Stimulated activated CD8-positive, alpha-beta memory T cell treated with anti-CD3 and anti-CD28 coated beads, Interleukin-15, amount 100 ng/mL, for 24 hours (primary cell): ENCODE measurements at regions not wholly inside any gene's neighbourhood (a gene's known extent, or its start where the extent isn't known, plus 50 kb on each side); places are given as distances from the start of the nearest gene placed in this dataset.

Source experiments
- DNase-seq: peaks from one replicate; pipeline ENCODE4 v3.0.0-alpha.2; 2020; ENCODE audit warnings: low read depth

DNA sequence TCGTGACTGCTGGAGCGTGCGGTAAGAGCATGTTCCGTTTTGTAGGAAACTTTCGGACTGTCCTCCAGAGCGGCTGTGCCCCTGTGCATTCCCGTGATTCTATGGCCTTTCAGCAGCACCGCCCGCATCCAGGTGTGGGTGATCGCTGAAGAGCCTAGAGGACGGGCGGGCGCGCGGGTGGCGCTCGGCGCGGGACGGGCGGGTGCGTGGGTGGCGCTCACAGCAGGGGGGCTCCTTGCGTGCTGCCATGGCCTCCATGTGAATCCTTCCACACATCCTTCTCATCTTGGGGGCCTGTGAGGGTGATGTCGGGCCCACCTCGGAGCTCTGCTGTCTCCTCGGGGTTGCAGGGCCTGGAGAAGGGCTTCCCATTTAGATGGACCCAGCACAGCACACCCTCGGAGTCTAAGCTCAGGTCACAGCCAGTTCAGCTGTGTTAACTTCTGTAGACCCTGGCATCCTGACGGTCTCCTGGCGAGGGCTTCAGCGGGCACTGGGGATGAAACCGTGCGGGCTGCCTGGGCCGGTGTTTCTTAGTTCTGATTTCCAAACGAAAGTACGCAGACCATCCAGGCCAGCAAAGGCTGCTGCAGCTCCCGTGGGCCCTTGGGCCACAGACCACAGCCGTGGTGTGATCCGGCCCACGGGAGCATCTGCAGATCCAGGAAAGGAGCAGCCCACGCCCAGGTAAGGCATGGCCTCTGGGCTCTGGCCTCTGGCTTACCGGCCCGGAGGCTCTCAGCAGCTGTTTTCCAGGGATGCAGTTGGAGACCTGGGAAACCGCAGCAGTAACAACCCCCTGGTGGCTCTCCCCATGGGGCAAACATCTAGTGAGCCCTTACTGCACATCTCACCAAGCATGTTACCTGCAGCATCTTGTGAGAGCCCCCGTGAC lies 339.4 kb downstream of the FOXL1 start:
- DNase-seq, result no peak

DNA sequence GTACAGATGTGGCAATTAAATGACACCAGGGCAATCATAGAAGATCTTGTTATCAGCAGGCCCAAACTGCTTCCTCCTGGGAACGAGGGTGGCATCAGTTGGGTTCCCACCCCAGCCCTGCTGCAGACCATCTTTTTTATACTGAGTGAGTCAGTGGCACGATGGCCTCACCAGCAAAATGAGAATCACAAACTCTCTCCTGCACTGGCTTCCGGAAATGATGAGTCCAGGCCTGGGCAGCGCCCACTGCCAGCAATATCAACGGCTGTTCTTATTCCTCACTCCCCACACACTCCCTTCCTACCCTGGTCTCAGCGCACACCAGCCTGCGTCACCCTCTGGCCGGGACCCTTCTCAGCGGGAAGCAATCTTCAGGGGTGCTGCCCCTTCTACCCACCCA lies 340.3 kb downstream of the FOXL1 start:
- no peak for DNase-seq

DNA sequence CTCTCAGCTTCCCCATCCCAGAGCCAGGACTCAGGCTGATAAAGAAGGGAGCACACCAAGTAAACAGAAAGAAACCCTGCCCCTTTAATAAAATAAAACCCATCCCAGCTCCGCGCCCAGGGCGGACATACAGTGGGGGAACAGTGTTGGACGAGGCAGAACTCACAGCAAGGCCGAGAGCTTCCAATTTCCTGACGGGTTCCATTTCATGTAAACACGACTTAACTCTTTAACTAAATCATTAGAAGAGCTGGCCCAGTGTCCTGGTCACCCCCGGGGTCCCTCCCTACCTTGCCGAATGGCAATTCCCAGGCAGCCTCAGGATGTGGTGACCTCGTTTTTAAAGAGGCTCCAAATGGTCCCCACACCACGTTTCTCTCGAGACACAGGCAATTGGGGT lies 340.7 kb downstream of the FOXL1 start:
- DNase-seq, result no peak

DNA sequence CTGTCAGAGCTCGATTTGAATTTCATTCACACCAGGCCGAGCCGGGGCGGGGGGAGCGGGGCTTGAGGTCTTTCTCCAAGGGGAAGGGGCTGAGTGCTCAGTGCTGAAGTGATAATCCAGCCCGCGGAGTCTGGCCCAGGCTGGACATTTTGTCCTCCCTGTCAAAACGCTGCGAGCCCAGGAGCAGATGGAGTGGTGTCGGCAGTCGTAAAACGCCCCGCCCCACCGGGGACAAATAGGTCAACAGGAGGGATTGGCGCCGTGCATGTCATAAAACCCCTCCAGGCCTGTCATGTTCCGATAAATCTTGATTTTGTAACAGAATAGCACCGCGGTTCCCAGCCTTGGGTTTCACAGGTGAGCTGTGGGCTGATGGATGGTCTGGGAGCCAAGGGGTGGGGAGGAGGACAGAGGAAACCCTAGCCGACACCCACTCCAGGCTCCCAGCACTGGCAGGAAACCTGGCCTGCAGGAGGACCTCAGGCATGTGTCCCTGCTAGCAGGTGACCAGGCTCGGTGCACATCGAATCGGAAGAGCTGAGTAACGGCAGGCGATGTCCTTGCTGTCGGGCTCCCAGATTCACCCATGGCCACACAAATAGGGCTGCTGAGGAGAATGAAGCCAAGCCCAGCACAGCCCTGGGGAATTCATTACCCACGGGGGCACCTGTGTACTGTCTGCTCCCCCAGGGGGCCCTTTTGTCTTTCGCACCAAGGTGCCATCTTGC lies 341.4 kb downstream of the FOXL1 start:
- DNase-seq, result no peak

DNA sequence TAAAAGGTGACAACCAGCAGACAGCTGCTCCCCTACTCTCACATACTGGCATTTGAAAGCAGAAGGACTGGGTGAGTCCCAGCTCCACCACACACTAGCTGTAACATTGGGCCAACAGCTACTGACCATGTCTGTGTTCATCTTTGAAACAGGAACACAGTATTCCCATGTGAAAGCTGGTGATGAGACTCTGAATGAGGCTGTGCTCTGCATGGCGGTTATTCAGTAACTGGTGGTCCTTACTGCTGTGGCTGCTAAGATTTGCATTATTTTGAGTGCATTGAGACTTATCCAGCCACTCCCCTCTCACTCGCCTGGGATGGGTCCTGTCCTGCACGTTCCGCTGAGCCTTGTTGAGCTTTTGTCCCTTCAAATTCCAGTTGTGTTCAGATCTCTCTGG lies 342.9 kb downstream of the FOXL1 start:
- no peak for DNase-seq

DNA sequence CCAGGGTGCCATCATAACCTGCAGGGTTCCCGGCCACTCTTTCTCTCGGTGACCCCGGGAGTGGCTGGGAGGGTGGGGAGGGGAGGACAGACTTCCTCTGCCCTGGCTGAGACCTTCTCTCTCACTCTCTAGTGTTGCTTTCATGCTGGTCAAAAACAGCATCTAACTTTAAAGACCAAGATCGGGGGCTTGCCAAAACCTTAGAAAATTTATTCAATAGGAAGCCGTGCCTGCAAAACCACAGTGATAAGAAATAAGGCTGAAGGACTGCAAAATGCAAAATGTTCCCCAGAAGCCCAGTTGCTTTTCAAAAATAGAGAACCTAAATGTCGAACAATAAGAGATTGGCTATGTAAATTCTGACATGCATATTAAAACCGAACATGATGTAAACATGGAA lies 344.0 kb downstream of the FOXL1 start:
- no peak for DNase-seq

DNA sequence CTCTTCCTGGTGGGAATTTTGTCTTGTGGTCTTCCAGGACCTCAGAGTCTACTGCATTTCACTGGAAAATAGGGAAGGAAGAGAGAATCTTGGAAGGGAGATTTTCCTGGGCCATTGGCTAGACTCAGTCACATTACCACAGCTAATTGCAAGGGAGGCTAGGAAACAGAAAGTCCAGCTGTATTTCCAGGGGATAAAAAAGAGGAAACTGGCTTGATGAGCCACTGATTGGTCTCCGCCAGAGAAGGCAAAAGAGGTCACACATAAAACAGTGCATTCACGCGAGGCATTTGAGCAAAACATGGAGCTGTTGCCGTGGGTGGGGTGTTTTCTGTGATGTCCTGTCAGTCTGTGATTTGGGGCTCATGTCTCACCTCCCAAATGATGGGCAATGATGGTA lies 345.3 kb downstream of the FOXL1 start:
- DNase-seq, result no peak

DNA sequence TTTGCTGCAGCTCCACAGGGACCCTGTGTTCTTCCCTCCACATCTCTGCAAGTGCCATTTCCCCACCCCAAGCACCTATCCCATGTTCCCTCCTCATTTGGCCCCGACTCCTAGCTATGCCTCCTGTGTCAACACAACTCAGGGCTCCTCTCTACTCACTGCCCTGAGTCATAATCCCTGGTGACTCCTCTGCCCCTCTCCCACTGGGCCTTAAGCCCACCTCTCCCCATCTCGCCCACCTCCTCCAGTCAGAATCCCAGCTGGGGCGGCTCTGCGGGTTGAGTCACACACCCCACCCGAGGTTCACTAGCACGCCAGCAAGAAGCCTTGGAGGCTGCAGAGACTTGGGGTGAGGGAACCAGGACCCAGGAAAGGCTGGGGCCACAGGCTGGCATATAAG lies 346.2 kb downstream of the FOXL1 start:
- DNase-seq, result no peak

DNA sequence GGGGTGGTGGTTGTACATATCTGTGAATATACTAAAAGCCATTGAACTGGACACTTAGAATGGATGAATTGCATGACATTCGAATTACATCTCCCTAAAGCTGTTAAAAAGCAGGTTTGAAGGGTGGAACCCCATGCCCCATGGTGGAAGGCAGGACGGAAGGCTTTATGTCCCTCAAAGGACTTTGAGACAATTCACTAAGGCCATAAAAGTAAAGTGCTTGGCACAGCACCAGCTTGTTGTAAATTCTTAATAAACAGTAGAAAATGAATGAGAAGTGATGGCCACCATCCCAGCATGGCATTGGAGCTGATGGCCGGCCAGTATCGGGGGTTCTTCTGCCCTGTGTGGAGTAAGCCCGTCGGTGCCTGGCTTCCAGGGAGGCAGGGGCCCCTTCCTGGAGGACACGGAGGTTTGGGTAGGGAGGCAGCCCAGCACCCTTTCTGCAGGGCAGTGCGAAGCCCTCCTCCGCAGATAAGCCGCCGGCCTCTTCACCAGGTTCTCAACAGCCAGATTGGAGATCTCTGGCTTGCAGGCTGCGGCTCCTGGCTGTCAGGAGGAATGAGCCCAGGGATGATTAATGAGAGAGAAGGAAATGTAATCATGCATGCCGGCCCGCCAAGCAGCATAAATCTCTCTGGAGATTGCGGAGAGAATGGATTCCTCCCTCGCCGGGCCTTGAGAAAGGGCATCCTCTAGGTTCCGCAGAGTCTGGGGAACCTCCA lies 346.9 kb downstream of the FOXL1 start:
- no peak for DNase-seq

DNA sequence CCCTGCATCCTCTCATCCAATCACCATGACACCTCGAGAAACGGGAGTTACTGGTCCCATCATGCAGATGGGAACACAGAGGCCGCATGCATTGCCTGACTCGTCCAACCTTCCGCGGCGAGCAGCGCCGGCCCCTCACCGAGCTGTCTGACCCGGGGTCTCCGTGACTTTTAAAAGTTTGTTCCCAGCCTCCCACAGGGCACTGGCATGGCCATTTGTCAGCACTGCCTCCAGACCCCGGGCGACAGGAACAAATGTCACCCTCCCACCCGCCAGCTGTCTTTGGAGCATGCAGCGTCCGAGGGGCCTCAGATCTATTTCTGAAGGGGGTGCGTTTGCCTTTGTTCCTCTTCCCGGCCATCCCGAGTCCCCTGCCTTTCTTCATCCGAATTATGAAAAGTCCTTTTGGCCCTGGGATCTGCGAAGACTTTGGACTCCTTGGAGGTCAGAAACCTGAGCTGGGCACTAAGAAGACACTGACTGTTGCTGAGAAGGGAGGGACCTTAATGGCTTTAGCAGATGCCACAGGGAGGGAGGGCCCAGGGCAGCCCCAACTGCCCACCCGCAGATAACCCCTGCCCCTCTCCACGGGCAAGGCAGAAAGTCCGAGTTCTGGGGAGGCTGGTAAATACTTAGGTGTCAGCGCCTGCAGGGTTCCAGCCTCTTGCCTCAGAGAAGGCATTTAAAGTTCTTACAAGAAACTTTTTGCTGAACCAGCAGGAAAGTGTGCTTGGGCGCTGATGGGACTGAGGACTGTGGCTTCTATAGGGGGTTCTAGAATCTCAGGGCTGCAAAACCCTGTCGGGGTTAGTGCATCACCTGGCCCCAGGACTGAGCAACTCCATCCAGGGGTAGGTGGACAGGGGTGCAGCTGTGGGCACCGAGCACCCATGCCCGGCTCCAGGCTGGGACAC lies 348.1 kb downstream of the FOXL1 start:
- DNase-seq, result no peak

DNA sequence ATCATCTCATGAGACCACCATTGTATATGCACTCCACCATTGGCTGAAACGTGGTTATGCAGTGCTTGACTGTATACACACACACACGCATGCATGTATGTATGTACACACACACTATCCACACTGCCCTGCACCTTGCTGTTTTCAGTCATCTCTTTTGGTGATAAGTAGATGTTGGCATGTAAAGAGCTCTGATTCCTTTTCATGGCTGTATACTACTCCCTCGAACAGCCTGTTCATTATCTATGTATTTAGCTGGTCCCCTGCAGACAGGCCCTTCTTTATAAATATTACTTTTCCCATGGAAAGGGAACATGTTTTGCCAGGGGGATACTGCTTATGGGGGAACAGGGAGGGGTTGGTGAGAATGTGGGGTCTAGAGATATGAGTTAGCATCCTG lies 349.4 kb downstream of the FOXL1 start:
- DNase-seq, result no peak

DNA sequence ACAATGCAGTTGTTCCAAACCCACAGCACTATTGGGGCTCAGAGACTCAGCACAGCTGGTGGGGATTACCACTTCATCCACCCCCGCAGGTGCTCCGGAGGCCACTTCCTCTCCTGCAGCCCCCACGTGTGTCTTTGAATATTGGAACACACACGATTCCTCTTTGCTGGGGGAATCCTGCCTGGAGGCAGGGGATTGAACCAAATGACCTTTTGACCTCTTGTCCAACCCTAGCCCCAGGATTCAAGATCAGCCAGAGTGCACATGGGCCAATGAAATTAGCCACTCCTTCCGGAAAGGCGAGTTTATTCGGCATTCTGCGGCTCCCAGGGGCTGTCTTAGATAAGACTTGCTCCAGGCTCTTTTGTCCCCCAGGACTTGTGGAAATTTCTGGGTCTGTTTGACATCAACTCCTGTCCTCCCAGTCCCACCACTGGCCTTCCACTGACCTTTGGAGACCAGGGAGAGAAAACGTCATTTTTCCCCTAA lies 350.2 kb downstream of the FOXL1 start:
- no peak for DNase-seq

DNA sequence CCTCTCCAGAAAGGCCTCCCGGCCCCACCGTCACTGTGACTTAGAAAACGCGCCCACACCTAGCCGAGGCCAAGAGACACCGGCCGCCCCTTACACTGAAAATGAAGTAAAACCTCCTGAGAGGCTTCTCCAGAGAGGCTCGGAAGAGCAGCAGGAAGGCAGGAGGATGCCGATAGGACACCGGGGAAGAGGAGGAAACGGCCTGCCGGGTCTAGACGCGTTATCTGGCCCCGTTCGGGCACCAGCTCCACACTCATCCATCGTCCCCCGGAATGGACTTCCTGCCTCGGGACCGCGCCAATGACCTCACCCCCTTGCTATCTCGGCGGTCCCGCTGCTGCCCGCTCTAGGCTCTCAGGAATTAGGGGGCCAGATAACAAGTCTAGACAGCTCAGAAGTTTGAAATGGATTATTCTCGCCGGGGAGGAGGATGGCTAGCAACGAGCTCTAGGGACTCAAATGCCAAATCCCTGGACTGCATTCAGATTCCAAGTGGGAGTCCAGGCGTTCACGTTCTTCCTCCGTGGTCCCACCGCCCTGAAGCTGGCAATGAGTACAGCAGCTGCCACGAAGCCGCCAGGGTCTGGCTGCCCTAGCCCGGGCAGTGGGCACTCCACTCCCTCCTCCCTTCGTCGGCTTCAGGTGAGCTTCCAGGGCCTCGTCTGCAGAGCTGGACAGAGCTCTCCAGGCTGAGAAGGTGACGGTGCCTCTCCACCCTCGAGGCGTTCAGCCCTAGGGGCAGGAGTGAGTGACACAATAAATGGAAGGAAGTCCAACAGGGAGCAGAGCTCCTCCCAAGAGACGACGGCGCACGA lies 350.9 kb downstream of the FOXL1 start:
- no peak for DNase-seq

DNA sequence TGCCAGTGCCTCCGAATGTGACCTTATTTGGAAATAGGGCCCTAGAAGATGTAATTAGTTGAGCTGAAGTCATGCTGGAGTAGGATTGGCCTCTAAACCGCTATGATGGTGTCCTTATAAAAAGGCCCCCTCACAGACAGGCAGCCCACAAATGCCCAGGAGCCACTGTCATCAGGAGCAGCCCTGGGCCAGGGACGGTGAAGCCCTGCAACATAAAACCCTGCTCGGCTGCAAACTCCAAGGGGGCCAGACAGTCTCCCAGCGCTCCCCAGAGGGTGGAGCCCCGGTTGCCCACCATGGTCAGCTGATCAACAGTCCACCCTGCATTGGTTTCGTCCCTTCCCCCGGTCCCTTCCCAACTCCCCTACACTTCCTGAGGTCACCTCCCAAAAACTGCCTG lies 351.7 kb downstream of the FOXL1 start:
- DNase-seq, result no peak

DNA sequence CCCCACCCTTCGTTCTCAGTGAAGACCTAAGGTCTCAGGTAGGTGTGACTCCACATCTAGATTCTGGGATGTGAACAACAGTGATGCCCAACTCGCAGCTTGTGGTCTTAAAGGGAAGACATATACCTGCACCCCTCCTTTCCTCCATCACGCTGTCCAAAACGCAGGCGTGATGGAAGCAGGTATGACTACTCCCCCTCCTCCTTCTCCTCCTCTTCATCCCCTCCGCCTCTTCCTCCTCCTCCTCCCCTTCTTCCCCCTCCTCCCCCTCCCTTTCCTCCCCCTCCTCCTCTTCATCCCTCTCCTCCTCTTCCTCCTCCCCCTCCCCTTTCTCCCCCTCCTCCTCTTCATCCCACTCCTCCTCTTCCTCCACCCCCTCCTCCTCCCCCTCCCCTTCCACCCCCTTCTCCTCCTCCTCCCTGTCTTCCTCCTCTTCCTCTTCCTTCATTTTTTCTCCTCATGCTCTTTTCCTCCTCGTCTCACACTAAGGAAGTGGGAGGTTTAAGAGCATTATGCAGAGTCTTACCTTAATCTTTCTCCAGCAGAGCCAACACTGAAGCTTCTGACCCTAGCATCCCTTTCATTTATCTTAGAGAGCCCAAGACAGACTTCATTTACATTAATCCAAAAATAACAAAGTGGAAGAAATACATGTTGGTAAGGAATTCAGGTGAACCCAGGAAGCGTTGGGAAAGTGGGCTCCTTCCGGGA lies 352.5 kb downstream of the FOXL1 start:
- no peak for DNase-seq

DNA sequence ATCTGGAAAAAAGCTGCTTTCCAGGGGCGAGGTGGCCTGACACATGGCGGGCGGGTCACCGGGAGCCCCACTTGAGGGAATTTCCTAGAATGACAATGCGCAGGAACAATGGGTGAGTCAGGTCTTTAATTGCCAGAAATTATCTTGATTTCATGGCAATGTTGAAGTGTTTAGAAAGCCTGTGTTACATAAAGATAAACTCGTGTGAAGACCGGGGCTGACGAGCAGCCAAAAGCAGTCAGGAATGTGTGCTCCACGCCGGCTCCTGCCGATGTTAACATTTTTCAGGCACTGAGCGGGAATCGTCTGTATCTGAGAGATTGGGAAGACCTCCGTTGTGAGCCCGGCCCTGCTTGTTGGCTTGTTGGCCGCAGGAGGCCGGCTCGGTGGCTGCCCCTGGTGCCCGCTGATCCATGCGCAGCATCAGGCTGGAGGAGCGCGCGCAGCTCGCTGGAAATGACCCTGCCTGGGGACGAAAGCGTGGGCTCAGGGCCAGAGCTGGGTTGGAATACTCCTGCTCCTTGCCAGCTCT lies 353.1 kb downstream of the FOXL1 start:
- no peak for DNase-seq

DNA sequence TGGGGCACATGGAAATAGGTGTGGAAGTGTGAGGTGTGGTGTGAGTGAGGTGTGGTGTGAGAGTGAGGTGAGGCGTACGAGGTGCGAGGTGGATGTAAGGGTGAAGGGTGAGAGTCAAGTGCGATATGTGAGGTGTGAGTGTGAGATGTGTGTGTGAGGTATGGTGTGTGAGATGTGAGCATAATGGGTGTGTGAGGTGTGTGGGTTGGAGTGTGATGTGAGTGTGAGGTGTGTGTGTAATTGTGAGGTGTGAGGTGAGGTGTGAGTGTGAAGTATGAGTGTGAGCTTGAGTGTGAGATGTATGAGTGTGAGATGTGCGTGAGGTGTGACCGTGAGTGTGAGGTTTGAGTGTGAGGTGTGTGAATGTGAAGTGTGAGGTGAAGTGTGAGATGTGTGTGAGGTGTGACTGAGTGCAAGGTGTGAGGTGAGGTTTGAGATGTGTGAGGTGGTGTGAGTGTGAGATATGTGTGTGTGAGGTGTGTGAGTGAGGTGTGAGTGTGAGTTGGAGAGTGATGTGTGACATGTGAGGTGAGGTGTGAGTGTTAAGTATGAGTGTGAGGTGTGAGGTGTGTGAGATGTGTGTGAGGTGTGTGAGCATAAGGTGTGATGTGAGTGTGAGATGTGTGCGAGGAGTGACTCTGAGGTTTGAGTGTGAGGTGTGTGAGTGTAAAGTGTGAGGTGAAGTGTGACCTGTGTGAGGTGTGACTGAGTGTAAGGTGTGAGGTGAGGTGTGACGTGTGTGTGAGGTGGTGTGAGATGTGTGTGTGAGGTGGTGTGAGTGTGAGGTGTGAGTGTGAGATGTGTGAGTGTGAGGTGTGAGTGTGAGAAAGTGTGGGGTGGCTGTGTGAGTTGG lies 354.0 kb downstream of the FOXL1 start:
- DNase-seq, result no peak

DNA sequence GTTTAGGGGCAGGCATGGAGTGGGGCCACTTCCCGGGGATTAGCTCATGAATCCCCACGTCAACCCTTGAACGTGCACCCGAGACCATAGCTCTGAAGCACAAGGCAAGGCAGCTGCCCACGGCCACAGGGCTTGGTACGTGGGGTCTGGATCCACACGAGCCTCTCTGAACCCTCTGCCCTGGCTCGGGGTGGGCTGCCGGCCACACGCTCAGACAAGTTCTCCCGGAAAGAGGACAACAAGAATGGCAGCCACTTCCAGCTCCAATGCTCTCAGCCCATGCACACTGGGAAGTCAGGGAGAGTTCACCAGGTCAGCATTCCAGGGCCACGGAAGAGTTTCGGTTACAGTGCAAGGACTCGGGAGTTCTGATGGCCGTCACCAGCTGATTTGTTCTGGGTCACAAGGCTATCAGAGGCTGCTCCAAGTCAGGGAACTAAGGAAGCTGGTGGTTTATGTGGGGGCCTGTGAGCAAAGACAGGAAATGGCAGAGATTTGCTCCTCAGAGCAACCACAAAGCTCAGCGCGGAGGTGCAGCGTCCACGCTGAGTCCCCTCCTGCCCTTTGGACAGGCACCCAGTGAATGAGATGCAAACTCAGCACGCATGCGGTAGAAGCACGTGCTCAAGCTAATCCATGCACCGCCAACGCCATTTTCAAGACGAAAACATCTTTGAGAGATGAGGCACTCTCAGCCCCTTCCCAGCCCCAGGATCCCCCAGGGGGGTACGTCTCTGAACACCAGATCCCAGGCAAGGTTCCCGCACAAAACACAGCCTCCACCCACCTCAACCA lies 356.4 kb downstream of the FOXL1 start:
- no peak for DNase-seq
